ENCODE measurements at regions not wholly inside any gene's neighbourhood (a gene's known extent, or its start where the extent isn't known, plus 50 kb on each side); places are given as distances from the start of the nearest gene placed in this dataset.

GRCh38 chr16:6246266-6246665 is 1086.4 kb upstream of the RBFOX1 start:
- Histone ChIP-seq H3K9me3 (no peaks in the 10 kb centered on the region), H3K27ac (no peak overlapping the region), H3K27me3 (no peaks in the 10 kb centered on the region), H3K4me3 (no peak overlapping the region), H3K36me3 (no peaks in the 10 kb centered on the region), H3K4me1 (no peaks in the 10 kb centered on the region)
- intact Hi-C loops (cut with DNase I; ENCODE audit: low total_unique reads): no loop called here
- TF ChIP-seq POLR2A (IDR thresholded peaks at IDR 0.05): no peak
- no peak for TF ChIP-seq CTCF (IDR thresholded peaks at IDR 0.05 in 4 of 5, conservative IDR thresholded peaks at IDR 0.05 in 1 of 5)
- in situ Hi-C loops (cut with MboI; ENCODE audit: low sequenced_read_pairs in 4 of 4): loop anchor here in 1 of 4 donors (10.0 kb wide), 1 partner anchor 61 kb away; no protein-coding TSS in a partner anchor
- DNase-seq: no peak
- no peak for ATAC-seq

GRCh38 chr16:6232056-6232455 is 1100.6 kb upstream of the RBFOX1 start:
- Histone ChIP-seq H3K4me1 (no peaks in the 10 kb centered on the region), H3K27me3 (no peaks in the 10 kb centered on the region), H3K4me3 (no peak overlapping the region), H3K9me3 (no peaks in the 10 kb centered on the region), H3K36me3 (no peaks in the 10 kb centered on the region), H3K27ac (no peak overlapping the region)
- no peak for ATAC-seq
- DNase-seq: no peak
- TF ChIP-seq POLR2A (IDR thresholded peaks at IDR 0.05) (no peak), CTCF (IDR thresholded peaks at IDR 0.05 in 4 of 5, conservative IDR thresholded peaks at IDR 0.05 in 1 of 5) (no peak)
- in situ Hi-C loops (cut with MboI; ENCODE audit: low sequenced_read_pairs in 4 of 4): no loop called here
- intact Hi-C loops (cut with DNase I; ENCODE audit: low total_unique reads): no loop called here

GRCh38 chr16:6231398-6231797 is 1101.2 kb upstream of the RBFOX1 start:
- no peak for TF ChIP-seq CTCF (IDR thresholded peaks at IDR 0.05 in 4 of 5, conservative IDR thresholded peaks at IDR 0.05 in 1 of 5)
- no peak for TF ChIP-seq POLR2A (IDR thresholded peaks at IDR 0.05)
- no peak overlapping the region for H3K27ac ChIP-seq
- intact Hi-C loops (cut with DNase I; ENCODE audit: low total_unique reads): no loop called here

GRCh38 chr16:6229186-6229585 is 1103.5 kb upstream of the RBFOX1 start:
- in situ Hi-C loops (cut with MboI; ENCODE audit: low sequenced_read_pairs in 4 of 4) (no loop called here), intact Hi-C loops (cut with DNase I; ENCODE audit: low total_unique reads) (no loop called here)

More at GRCh38 chr16:6231398-6231797, 1101.2 kb upstream of the RBFOX1 start:
- no peak for ATAC-seq
- in situ Hi-C loops (cut with MboI; ENCODE audit: low sequenced_read_pairs in 4 of 4): no loop called here
- H3K36me3 ChIP-seq: no peaks in the 10 kb centered on the region
- H3K4me3 ChIP-seq: no peak overlapping the region
- no peak for DNase-seq
- no peaks in the 10 kb centered on the region for H3K9me3 ChIP-seq
- no peaks in the 10 kb centered on the region for H3K4me1 ChIP-seq
- no peaks in the 10 kb centered on the region for H3K27me3 ChIP-seq

More at GRCh38 chr16:6229186-6229585, 1103.5 kb upstream of the RBFOX1 start:
- DNase-seq (no peak), ATAC-seq (no peak)
- Histone ChIP-seq H3K4me1 (no peaks in the 10 kb centered on the region), H3K9me3 (no peaks in the 10 kb centered on the region), H3K36me3 (no peaks in the 10 kb centered on the region), H3K27me3 (no peaks in the 10 kb centered on the region), H3K4me3 (no peak overlapping the region), H3K27ac (no peak overlapping the region)
- TF ChIP-seq POLR2A (IDR thresholded peaks at IDR 0.05): no peak
- no peak for TF ChIP-seq CTCF (IDR thresholded peaks at IDR 0.05 in 4 of 5, conservative IDR thresholded peaks at IDR 0.05 in 1 of 5)
